Neural crest cell (in vitro differentiated cells): ENCODE measurements at regions not wholly inside any gene's neighbourhood (a gene's known extent, or its start where the extent isn't known, plus 50 kb on each side); places are given as distances from the start of the nearest gene placed in this dataset.

ENCODE experiments used
- DNase-seq: peaks from one replicate; pipeline ENCODE4 v3.0.0; 2021; ENCODE audit warnings: low read depth, mixed read lengths, low spot score
- H3K27ac Mint-ChIP-seq: one replicate; pipeline ENCODE4 v1.8.0; 2021; ENCODE audit warnings: mild to moderate bottlenecking, mixed read lengths; ENCODE audit not compliant: unreplicated experiment
- H3K27me3 Mint-ChIP-seq: 2 replicates; pipeline ENCODE4 v1.8.0; 2021; ENCODE audit warnings: low read depth, mild to moderate bottlenecking, mixed read lengths
- H3K36me3 Mint-ChIP-seq: 2 replicates; pipeline ENCODE4 v1.8.0; 2021; ENCODE audit warnings: low read depth, mild to moderate bottlenecking, mixed read lengths
- H3K4me1 Mint-ChIP-seq: 2 replicates; pipeline ENCODE4 v1.8.0; 2021; ENCODE audit warnings: mixed read lengths
- H3K4me3 Mint-ChIP-seq: one replicate; pipeline ENCODE4 v1.8.0; 2021; ENCODE audit warnings: mild to moderate bottlenecking, mixed read lengths
- H3K9me3 Mint-ChIP-seq: 2 replicates; pipeline ENCODE4 v1.8.0; 2021; ENCODE audit warnings: mixed read lengths
- CTCF ChIP-seq: fragments of 200-600 bp; sonication (generic); conservative IDR thresholded peaks from 2 replicates; pipeline ENCODE4 v1.5.0; 2021; ENCODE audit warnings: antibody characterized with exemption, mild to moderate bottlenecking

GRCh38 chr15:37701230-37701629 lies 233.2 kb upstream of the TMCO5A start:
- Mint-ChIP-seq H3K36me3 (no peaks in the 10 kb centered on the region), H3K27me3 (no peaks in the 10 kb centered on the region), H3K4me3 (no peak overlapping the region), H3K27ac (no peak overlapping the region), H3K4me1 (no peaks in the 10 kb centered on the region), H3K9me3 (no peaks in the 10 kb centered on the region)
- TF ChIP-seq CTCF, result no peak
- DNase-seq, result no peak

GRCh38 chr15:37709669-37710068 lies 224.8 kb upstream of the TMCO5A start:
- Mint-ChIP-seq H3K9me3 (no peaks in the 10 kb centered on the region), H3K27ac (no peak overlapping the region), H3K36me3 (no peaks in the 10 kb centered on the region), H3K27me3 (no peaks in the 10 kb centered on the region), H3K4me1 (no peaks in the 10 kb centered on the region), H3K4me3 (no peak overlapping the region)
- no peak for TF ChIP-seq CTCF
- no peak for DNase-seq

- no peak for DNase-seq
- peaks cover 2% of the 10 kb centered on the region for H3K9me3 Mint-ChIP-seq
- H3K4me3 Mint-ChIP-seq, result no peak overlapping the region
- H3K36me3 Mint-ChIP-seq, result no peaks in the 10 kb centered on the region
- no peak overlapping the region for H3K27ac Mint-ChIP-seq
- no peak for TF ChIP-seq CTCF
- H3K27me3 Mint-ChIP-seq, result no peaks in the 10 kb centered on the region
- no peaks in the 10 kb centered on the region for H3K4me1 Mint-ChIP-seq
These were observed 219.3 kb upstream of the TMCO5A start for GRCh38 chr15:37715101-37715500.

- H3K4me3 Mint-ChIP-seq, result no peak overlapping the region
- DNase-seq, result no peak
- H3K4me1 Mint-ChIP-seq, result no peaks in the 10 kb centered on the region
- H3K36me3 Mint-ChIP-seq, result no peaks in the 10 kb centered on the region
- no peak for TF ChIP-seq CTCF
- H3K9me3 Mint-ChIP-seq, result no peaks in the 10 kb centered on the region
- H3K27me3 Mint-ChIP-seq, result no peaks in the 10 kb centered on the region
- H3K27ac Mint-ChIP-seq, result no peak overlapping the region
These were observed 214.2 kb upstream of the TMCO5A start for GRCh38 chr15:37720267-37720666.

GRCh38 chr15:37731146-37731746 lies 203.2 kb upstream of the TMCO5A start:
- Mint-ChIP-seq H3K9me3 (no peaks in the 10 kb centered on the region), H3K36me3 (no peaks in the 10 kb centered on the region), H3K4me3 (no peak overlapping the region), H3K27ac (no peak overlapping the region), H3K4me1 (no peaks in the 10 kb centered on the region), H3K27me3 (peaks cover 17% of the 10 kb centered on the region)
- no peak for TF ChIP-seq CTCF
- no peak for DNase-seq
